ENCODE measurements at regions not wholly inside any gene's neighbourhood (a gene's known extent, or its start where the extent isn't known, plus 50 kb on each side); places are given as distances from the start of the nearest gene placed in this dataset.

DNA sequence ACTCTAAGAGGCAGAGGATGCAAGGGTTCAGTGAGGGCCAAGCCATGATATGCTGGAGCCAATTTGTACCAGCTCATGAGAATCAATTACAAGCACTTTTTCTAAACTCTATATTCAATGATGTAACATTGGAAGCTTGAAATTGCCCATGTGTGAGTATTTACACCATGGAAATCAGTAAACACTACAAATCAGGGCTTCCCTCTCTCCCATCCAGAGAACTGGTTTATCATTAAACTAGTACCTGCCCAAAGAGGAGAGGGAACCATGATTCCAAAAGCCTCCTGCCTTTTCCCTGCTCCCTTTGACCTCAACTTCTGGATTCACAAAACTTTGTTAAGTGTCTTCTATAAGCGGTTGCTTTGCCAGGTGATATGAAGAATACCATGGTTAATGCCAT is 52.5 kb upstream of the BICC1 start:
- Histone ChIP-seq H3K27ac (no peak overlapping the region), H3K27me3 (no peaks in the 10 kb centered on the region), H3K4me1 (ENCODE audit: low read depth) (no peaks in the 10 kb centered on the region), H3K4me3 (no peak overlapping the region), H3K9me3 (ENCODE audit: low read depth) (no peaks in the 10 kb centered on the region), H3K36me3 (no peaks in the 10 kb centered on the region)
- TF ChIP-seq, protein P1, sequence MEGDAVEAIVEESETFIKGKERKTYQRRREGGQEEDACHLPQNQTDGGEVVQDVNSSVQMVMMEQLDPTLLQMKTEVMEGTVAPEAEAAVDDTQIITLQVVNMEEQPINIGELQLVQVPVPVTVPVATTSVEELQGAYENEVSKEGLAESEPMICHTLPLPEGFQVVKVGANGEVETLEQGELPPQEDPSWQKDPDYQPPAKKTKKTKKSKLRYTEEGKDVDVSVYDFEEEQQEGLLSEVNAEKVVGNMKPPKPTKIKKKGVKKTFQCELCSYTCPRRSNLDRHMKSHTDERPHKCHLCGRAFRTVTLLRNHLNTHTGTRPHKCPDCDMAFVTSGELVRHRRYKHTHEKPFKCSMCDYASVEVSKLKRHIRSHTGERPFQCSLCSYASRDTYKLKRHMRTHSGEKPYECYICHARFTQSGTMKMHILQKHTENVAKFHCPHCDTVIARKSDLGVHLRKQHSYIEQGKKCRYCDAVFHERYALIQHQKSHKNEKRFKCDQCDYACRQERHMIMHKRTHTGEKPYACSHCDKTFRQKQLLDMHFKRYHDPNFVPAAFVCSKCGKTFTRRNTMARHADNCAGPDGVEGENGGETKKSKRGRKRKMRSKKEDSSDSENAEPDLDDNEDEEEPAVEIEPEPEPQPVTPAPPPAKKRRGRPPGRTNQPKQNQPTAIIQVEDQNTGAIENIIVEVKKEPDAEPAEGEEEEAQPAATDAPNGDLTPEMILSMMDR (IDR thresholded peaks at IDR 0.05; ENCODE audit: low read depth, low read length) = no peak
- DNase-seq (ENCODE audit: low read depth in 1 of 2, low spot score in 1 of 2) = no peak

DNA sequence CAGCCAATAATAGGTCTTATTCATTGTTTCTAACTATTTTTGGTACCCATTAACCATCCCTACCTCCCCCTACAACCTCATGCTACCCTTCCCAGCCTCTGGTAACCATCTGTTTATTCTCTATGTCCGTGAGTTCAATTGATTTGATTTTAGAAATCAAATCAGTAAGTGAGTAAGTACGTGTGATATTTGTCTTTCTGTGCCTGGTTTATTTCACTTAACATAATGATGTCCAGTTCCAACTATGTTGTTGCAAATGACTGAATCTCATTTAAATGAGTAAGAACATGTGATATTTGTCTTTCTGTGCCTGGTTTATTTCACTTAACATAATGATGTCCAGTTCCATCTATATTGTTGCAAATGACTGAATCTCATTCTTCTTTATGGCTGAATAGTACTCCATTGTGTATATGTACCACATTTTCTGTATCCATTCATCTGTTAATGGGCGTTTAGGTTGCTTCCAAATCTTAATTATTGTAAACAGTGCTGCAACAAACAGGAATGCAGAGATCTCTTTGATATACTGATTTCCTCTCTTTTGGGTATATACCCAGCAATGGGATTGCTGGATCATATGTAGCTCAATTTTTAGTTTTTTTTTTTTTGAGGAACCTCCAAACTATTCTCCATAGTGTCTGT is 49.7 kb upstream of the BICC1 start:
- DNase-seq (ENCODE audit: low read depth in 1 of 2, low spot score in 1 of 2) = no peak
- no peaks in the 10 kb centered on the region for H3K9me3 ChIP-seq (ENCODE audit: low read depth)

More for the DNA sequence above, 49.7 kb upstream of the BICC1 start:
- Histone ChIP-seq H3K36me3 (no peaks in the 10 kb centered on the region), H3K4me1 (ENCODE audit: low read depth) (no peaks in the 10 kb centered on the region), H3K4me3 (no peak overlapping the region), H3K27me3 (no peaks in the 10 kb centered on the region), H3K27ac (no peak overlapping the region)
- TF ChIP-seq, protein P1 (IDR thresholded peaks at IDR 0.05; ENCODE audit: low read depth, low read length) = no peak
